Liver (tissue), 8 donors: ENCODE measurements at regions not wholly inside any gene's neighbourhood (a gene's known extent, or its start where the extent isn't known, plus 50 kb on each side); places are given as distances from the start of the nearest gene placed in this dataset.

ENCODE experiments used
- DNase-seq: peaks from one replicate; pipeline ENCODE4 v3.0.0-alpha.2; 2017; ENCODE audit warnings: low spot score
- H3K27ac ChIP-seq, 2 donors: one replicate each; pipeline ENCODE4 v1.7.0; 2013; ENCODE audit warnings: inconsistent platforms in 2 of 2, low read length in 2 of 2, control low read depth in 1 of 2, low read depth in 1 of 2, mild to moderate bottlenecking in 1 of 2
- H3K27me3 ChIP-seq, 4 donors: one replicate each; pipeline versions ENCODE4 v1.6.1 to v1.7.0; 2013; ENCODE audit warnings: low read length in 3 of 4, inconsistent platforms in 1 of 4, mild to moderate bottlenecking in 1 of 4, moderate library complexity in 1 of 4; ENCODE audit not compliant: control insufficient read depth in 4 of 4, insufficient read depth in 4 of 4
- H3K36me3 ChIP-seq, 4 donors: one replicate each; pipeline versions ENCODE4 v1.6.1 to v1.7.0; 2013; ENCODE audit warnings: low read length in 3 of 4, mild to moderate bottlenecking in 3 of 4, low read depth in 1 of 4, moderate library complexity in 1 of 4; ENCODE audit not compliant: control insufficient read depth in 4 of 4, insufficient read depth in 3 of 4
- H3K4me1 ChIP-seq, 4 donors: one replicate each; pipeline versions ENCODE4 v1.6.1 to v1.7.0; 2013; ENCODE audit warnings: low read length in 3 of 4, mild to moderate bottlenecking in 3 of 4, moderate library complexity in 1 of 4; ENCODE audit not compliant: control insufficient read depth in 4 of 4, insufficient read depth in 4 of 4
- H3K4me3 ChIP-seq, 3 donors: one replicate each; pipeline versions ENCODE4 v1.6.1 to v1.7.0; 2013; ENCODE audit warnings: low read length in 3 of 3, control low read depth in 1 of 3, low read depth in 1 of 3, mild to moderate bottlenecking in 1 of 3
- H3K9ac ChIP-seq, 2 donors: one replicate each; pipeline ENCODE4 v1.7.0; 2013; ENCODE audit warnings: low read length in 2 of 2, mild to moderate bottlenecking in 2 of 2, moderate library complexity in 2 of 2, control low read depth in 1 of 2, low read depth in 1 of 2
- H3K9me3 ChIP-seq, 4 donors: one replicate each; pipeline versions ENCODE4 v1.6.1 to v1.7.0; 2013; ENCODE audit warnings: low read length in 3 of 4; ENCODE audit not compliant: control insufficient read depth in 4 of 4
- EGR1 ChIP-seq, 2 donors: IDR thresholded peaks; 2 replicates each; pipeline ENCODE4 v1.6.1; 2016 to 2018; ENCODE audit warnings: antibody characterized with exemption in 2 of 2, low read depth in 2 of 2
- FOXA1 ChIP-seq: IDR thresholded peaks from 2 replicates; pipeline ENCODE4 v1.6.1; 2016; ENCODE audit warnings: antibody characterized with exemption
- FOXA2 ChIP-seq: IDR thresholded peaks from 2 replicates; pipeline ENCODE4 v1.6.1; 2016; ENCODE audit warnings: antibody characterized with exemption
- GABPA ChIP-seq, 2 donors: IDR thresholded peaks in 1 of 2; conservative IDR thresholded peaks in 1 of 2; 2 replicates each; pipeline ENCODE4 v1.6.1; 2016; ENCODE audit warnings: antibody characterized with exemption in 2 of 2, mild to moderate bottlenecking in 1 of 2, moderate library complexity in 1 of 2
- HNF4A ChIP-seq, 2 donors: conservative IDR thresholded peaks; 2 replicates each; pipeline ENCODE4 v1.6.1; 2016; ENCODE audit warnings: antibody characterized with exemption in 2 of 2, mild to moderate bottlenecking in 2 of 2
- HNF4G ChIP-seq: IDR thresholded peaks from 2 replicates; pipeline ENCODE4 v1.6.1; 2016; ENCODE audit warnings: antibody characterized with exemption
- NR2F2 ChIP-seq: IDR thresholded peaks from 2 replicates; pipeline ENCODE4 v1.6.1; 2016; ENCODE audit warnings: antibody characterized with exemption
- RAD21 ChIP-seq, 2 donors: IDR thresholded peaks; 2 replicates each; pipeline ENCODE4 v1.6.1; 2016; ENCODE audit warnings: antibody characterized with exemption in 2 of 2, mild to moderate bottlenecking in 2 of 2
- RXRA ChIP-seq, 2 donors: IDR thresholded peaks; 2 replicates each; pipeline ENCODE4 v1.6.1; 2017 to 2018; ENCODE audit warnings: antibody characterized with exemption in 2 of 2, mild to moderate bottlenecking in 1 of 2
- SP1 ChIP-seq: IDR thresholded peaks from 2 replicates; pipeline ENCODE4 v1.6.1; 2018; ENCODE audit warnings: antibody characterized with exemption, mild to moderate bottlenecking
- YY1 ChIP-seq: IDR thresholded peaks from 2 replicates; pipeline ENCODE4 v1.6.1; 2016; ENCODE audit warnings: antibody characterized with exemption, mild to moderate bottlenecking
- WGBS: extraction: QIAGEN DNeasy Blood & Tissue Kit; methylation state at CpG from one replicate; pipeline ENCODE4 v1.1.7; 2013; 5-methylcytosine and 5-hydroxymethylcytosine counted together
- TF ChIP-seq, protein P1 (sequence below): fragments of 150-350 bp; IDR thresholded peaks from 2 replicates; pipeline ENCODE4 v1.5.1; 2017; ENCODE audit warnings: improper control_type of control experiment, low read depth, low read length; ENCODE audit not compliant: missing input control
- TF ChIP-seq, protein P2 (sequence below): IDR thresholded peaks from 2 replicates; pipeline ENCODE4 v1.6.1; 2016; ENCODE audit warnings: antibody characterized with exemption
- TF ChIP-seq, protein P3 (sequence below): IDR thresholded peaks from 2 replicates; pipeline ENCODE4 v1.6.1; 2016; ENCODE audit warnings: antibody characterized with exemption
- TF ChIP-seq, protein P4 (sequence below): IDR thresholded peaks from 2 replicates; pipeline ENCODE4 v1.6.1; 2016; ENCODE audit warnings: antibody characterized with exemption
- TF ChIP-seq, protein P5 (sequence below): IDR thresholded peaks from 2 replicates; pipeline ENCODE4 v1.6.1; 2016; ENCODE audit warnings: antibody characterized with exemption, mild to moderate bottlenecking
- donor health status: healthy.
- donor health status: healthy.
- donor health status: healthy.
- donor health status: healthy.
- donor health status: healthy.

DNA sequence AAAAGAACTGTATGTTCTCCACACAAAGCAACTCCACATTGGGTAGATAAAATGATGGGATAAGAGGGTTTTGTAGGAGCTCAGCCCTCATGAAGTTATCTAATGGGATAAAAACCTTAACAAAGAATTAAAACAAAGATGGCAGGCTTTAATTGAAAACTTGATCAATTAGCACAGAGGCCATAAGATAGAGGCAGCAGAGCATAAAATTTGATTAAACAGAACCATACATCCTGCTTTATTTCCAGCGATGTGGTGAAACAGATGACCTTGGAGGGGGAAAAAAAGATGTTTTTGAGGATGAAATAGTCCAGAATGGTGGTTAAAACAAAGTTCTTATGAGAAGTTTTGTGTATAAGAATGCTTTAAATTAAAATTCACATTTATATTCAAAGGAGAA is 130.9 kb upstream of the ALCAM start:
- Histone ChIP-seq H3K27ac (no peak overlapping the region), H3K9me3 (no peaks in the 10 kb centered on the region), H3K4me3 (no peak overlapping the region), H3K27me3 (no peaks in the 10 kb centered on the region), H3K4me1 (no peaks in the 10 kb centered on the region), H3K36me3 (no peaks in the 10 kb centered on the region), H3K9ac (no peak overlapping the region)
- no peak for DNase-seq
- TF ChIP-seq SP1 (no peak), EGR1 (IDR thresholded peaks at IDR 0.05; ENCODE audit: low read depth in 2 of 2) (no peak), FOXA2 (no peak), YY1 (no peak), NR2F2 (no peak), RXRA (IDR thresholded peaks at IDR 0.05) (no peak)
- TF ChIP-seq, protein P1, sequence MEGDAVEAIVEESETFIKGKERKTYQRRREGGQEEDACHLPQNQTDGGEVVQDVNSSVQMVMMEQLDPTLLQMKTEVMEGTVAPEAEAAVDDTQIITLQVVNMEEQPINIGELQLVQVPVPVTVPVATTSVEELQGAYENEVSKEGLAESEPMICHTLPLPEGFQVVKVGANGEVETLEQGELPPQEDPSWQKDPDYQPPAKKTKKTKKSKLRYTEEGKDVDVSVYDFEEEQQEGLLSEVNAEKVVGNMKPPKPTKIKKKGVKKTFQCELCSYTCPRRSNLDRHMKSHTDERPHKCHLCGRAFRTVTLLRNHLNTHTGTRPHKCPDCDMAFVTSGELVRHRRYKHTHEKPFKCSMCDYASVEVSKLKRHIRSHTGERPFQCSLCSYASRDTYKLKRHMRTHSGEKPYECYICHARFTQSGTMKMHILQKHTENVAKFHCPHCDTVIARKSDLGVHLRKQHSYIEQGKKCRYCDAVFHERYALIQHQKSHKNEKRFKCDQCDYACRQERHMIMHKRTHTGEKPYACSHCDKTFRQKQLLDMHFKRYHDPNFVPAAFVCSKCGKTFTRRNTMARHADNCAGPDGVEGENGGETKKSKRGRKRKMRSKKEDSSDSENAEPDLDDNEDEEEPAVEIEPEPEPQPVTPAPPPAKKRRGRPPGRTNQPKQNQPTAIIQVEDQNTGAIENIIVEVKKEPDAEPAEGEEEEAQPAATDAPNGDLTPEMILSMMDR = no peak
- WGBS = 75% methylated on average over 1 of the region's 1 CpG

DNA sequence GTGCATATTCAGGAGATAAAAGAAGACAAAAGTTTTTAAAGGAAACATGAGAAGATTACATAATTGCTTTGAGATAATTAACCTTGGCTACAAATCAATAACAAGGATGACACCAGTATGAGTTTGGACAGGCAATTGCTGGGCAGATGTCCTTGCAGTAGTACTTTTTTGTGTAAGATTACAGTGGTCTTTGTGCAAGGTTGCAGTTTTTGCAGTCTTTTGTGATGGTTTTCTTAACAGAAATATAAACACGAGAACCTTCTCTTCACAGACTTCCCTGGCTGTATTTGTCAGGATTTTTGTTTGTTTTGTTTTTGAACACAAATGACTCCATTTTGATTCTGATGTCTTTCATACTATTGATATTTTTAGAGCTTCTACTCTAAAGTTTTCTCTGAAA is 128.3 kb upstream of the ALCAM start:
- WGBS = 77% methylated on average over 1 of the region's 1 CpG

More for the DNA sequence above, 128.3 kb upstream of the ALCAM start:
- H3K36me3 ChIP-seq = no peaks in the 10 kb centered on the region
- H3K4me3 ChIP-seq = no peak overlapping the region
- no peaks in the 10 kb centered on the region for H3K9me3 ChIP-seq
- no peak overlapping the region for H3K9ac ChIP-seq
- no peaks in the 10 kb centered on the region for H3K4me1 ChIP-seq
- H3K27ac ChIP-seq = no peak overlapping the region
- DNase-seq = no peak
- TF ChIP-seq, protein P2, sequence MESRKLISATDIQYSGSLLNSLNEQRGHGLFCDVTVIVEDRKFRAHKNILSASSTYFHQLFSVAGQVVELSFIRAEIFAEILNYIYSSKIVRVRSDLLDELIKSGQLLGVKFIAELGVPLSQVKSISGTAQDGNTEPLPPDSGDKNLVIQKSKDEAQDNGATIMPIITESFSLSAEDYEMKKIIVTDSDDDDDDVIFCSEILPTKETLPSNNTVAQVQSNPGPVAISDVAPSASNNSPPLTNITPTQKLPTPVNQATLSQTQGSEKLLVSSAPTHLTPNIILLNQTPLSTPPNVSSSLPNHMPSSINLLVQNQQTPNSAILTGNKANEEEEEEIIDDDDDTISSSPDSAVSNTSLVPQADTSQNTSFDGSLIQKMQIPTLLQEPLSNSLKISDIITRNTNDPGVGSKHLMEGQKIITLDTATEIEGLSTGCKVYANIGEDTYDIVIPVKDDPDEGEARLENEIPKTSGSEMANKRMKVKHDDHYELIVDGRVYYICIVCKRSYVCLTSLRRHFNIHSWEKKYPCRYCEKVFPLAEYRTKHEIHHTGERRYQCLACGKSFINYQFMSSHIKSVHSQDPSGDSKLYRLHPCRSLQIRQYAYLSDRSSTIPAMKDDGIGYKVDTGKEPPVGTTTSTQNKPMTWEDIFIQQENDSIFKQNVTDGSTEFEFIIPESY = no peak
- TF ChIP-seq SP1 (no peak), GABPA (IDR thresholded peaks at IDR 0.05 in 1 of 2, conservative IDR thresholded peaks at IDR 0.05 in 1 of 2) (no peak), RXRA (IDR thresholded peaks at IDR 0.05) (no peak), HNF4G (no peak), FOXA1 (no peak), YY1 (no peak), HNF4A (conservative IDR thresholded peaks at IDR 0.05) (no peak), RAD21 (IDR thresholded peaks at IDR 0.05) (no peak), FOXA2 (no peak)
- TF ChIP-seq, protein P3, sequence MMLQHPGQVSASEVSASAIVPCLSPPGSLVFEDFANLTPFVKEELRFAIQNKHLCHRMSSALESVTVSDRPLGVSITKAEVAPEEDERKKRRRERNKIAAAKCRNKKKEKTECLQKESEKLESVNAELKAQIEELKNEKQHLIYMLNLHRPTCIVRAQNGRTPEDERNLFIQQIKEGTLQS = no peak
- TF ChIP-seq, protein P4, sequence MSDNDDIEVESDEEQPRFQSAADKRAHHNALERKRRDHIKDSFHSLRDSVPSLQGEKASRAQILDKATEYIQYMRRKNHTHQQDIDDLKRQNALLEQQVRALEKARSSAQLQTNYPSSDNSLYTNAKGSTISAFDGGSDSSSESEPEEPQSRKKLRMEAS = no peak
- TF ChIP-seq, protein P1 = no peak
- TF ChIP-seq, protein P5, sequence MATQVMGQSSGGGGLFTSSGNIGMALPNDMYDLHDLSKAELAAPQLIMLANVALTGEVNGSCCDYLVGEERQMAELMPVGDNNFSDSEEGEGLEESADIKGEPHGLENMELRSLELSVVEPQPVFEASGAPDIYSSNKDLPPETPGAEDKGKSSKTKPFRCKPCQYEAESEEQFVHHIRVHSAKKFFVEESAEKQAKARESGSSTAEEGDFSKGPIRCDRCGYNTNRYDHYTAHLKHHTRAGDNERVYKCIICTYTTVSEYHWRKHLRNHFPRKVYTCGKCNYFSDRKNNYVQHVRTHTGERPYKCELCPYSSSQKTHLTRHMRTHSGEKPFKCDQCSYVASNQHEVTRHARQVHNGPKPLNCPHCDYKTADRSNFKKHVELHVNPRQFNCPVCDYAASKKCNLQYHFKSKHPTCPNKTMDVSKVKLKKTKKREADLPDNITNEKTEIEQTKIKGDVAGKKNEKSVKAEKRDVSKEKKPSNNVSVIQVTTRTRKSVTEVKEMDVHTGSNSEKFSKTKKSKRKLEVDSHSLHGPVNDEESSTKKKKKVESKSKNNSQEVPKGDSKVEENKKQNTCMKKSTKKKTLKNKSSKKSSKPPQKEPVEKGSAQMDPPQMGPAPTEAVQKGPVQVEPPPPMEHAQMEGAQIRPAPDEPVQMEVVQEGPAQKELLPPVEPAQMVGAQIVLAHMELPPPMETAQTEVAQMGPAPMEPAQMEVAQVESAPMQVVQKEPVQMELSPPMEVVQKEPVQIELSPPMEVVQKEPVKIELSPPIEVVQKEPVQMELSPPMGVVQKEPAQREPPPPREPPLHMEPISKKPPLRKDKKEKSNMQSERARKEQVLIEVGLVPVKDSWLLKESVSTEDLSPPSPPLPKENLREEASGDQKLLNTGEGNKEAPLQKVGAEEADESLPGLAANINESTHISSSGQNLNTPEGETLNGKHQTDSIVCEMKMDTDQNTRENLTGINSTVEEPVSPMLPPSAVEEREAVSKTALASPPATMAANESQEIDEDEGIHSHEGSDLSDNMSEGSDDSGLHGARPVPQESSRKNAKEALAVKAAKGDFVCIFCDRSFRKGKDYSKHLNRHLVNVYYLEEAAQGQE = no peak
- H3K27me3 ChIP-seq = no peaks in the 10 kb centered on the region
